Stimulated activated CD8-positive, alpha-beta memory T cell treated with anti-CD3 and anti-CD28 coated beads, Interleukin-15, amount 100 ng/mL, for 48 hours (primary cell): ENCODE measurements at regions not wholly inside any gene's neighbourhood (a gene's known extent, or its start where the extent isn't known, plus 50 kb on each side); places are given as distances from the start of the nearest gene placed in this dataset.
"Not testable (repeated sequence)": the region's sequence is repeated elsewhere in the genome, so short reads cannot be mapped to it uniquely, and the experiment has no call there.

ENCODE experiments used
- DNase-seq, 2 donors: peaks; one replicate each; pipeline ENCODE4 v3.0.0-alpha.2; 2020; ENCODE audit warnings: low read depth in 2 of 2

DNA sequence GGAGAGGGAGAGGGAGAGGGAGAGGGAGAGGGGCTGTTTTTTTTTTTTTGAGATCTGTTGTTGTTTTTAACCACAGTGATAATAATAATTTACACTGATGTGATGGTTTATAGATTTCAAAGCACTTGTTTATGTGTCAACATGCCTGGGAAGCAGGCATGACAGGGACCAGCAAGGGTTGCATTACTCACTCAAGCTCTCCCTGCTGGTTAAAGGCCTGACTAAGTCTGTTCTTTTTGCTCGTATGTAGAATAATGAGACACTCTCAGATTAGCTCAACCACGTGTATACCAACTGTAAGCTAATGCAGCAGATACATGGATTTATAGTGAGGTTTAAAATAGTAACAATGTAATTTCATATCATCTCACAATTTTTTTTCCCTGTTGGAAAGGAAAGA lies 134.6 kb upstream of the BOD1L1 start:
- DNase-seq: no peak

- DNase-seq: no peak
Measured at GRCh38 chr4:13763707-13764106, 136.2 kb upstream of the BOD1L1 start.

DNA sequence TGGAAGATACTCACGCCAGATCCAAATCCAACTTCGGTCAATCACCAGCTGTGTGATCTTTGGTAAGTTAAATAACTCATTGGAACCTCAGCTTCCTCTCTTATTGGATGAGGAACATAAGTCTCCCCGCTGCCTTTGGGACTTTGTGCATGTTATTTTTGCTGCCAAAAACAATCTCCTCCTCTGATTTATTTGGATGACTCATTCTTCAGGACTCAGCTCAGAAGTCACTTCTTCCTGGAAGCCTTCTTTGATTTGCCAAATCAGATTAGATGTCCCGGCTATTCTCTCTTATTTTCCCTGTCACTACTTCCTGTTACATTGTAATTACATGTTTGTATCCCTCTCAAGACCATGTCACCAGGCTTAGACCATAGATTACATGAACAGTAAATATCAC lies 138.0 kb upstream of the BOD1L1 start:
- DNase-seq: no peak

- DNase-seq: no peak
Measured at GRCh38 chr4:13766761-13767540, 139.4 kb upstream of the BOD1L1 start.

GRCh38 chr4:13777341-13777740 lies 149.8 kb upstream of the BOD1L1 start:
- no peak for DNase-seq

DNA sequence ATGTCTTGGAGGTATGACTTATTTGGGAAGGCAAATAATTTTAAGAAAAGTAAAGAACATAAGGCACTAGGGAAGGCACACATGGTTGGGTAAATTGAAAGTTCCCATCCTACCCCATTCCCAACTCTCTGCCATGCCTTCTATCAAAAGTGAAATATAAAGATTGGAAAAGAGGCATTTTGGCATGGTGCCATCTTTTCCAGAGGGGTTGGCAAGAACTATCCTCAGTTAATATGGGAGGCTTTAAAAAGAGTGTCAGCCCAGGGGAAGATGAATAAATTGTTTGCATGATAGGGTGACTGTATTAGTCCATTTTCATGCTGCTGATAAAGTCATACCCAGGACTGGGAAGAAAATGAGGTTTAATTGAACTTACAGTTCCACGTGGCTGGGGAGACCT lies 150.8 kb upstream of the BOD1L1 start:
- DNase-seq: no peak

GRCh38 chr4:13782231-13782630 lies 154.7 kb upstream of the BOD1L1 start:
- no peak for DNase-seq

- no peak for DNase-seq
Measured at GRCh38 chr4:13783800-13784411, 156.4 kb upstream of the BOD1L1 start.

- DNase-seq: no peak
Measured at GRCh38 chr4:13793020-13793710, 165.6 kb upstream of the BOD1L1 start.

DNA sequence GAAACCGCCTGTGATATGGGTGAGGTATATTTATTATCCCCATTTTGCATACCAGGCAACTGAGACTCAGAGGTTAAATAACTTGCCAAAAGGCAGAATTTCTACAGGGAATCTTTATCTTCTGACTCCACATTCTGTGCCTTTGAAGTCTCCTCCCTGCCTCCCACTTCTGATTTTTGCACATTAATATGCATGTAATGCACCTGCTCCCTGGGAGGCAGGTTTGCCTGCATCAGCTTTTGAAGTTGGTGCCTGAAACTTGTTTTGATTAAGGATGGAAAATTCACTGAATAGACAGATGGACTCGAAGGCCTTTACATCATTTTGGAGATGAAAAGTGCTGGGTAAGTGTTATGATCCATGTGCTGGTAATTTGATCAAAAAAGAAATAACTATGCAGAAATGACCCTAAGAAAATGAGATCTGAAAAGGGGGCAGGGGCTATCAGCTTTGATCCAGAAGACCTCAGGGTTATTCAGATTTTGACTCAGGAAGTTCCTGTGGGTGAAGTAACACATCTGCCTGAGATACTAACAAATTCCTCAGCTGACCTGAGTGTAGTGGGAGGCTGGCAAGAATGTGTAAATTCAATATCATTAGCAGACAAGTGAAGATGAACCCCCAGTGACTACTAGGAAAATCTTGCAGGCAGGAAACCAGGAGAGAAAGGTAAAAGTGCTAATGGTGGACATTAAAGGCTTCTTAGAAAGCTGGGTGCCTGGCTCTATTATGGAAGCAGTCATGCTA lies 167.5 kb upstream of the BOD1L1 start:
- no peak for DNase-seq

GRCh38 chr4:13797061-13797460 lies 169.5 kb upstream of the BOD1L1 start:
- no peak for DNase-seq

- no peak for DNase-seq
Measured at GRCh38 chr4:13815231-13815630, 187.7 kb upstream of the BOD1L1 start.

GRCh38 chr4:13816472-13816871 lies 188.9 kb upstream of the BOD1L1 start:
- no peak for DNase-seq

DNA sequence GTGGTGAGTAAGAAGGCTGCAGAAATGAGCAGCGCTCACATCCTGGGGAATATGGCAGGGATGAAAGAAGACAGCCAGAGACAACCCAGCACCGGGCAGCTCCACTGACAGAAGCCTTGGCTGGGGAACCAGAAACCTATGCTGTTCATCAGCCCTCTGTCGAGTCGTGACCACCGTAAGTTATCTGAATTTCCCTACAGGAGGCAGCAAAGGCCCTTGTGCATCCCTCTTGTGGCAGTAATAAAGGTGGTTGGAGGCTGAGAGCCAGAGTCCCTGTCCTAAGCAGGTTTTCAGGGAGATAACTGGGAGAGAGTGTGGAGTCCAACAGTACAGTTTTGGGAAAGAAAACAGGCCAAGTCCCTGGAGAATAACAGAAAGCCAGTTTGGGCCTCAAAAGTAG lies 194.0 kb upstream of the BOD1L1 start:
- DNase-seq: no peak

GRCh38 chr4:13825822-13826221 lies 198.3 kb upstream of the BOD1L1 start:
- not testable (repeated sequence) for DNase-seq

- no peak for DNase-seq
Measured at GRCh38 chr4:13829457-13829856, 201.9 kb upstream of the BOD1L1 start.

GRCh38 chr4:13830449-13830848 lies 202.9 kb upstream of the BOD1L1 start:
- DNase-seq: no peak

GRCh38 chr4:13833171-13833804 lies 205.8 kb upstream of the BOD1L1 start:
- DNase-seq: no peak

GRCh38 chr4:13836946-13837912 lies 209.7 kb upstream of the BOD1L1 start:
- DNase-seq: no peak

DNA sequence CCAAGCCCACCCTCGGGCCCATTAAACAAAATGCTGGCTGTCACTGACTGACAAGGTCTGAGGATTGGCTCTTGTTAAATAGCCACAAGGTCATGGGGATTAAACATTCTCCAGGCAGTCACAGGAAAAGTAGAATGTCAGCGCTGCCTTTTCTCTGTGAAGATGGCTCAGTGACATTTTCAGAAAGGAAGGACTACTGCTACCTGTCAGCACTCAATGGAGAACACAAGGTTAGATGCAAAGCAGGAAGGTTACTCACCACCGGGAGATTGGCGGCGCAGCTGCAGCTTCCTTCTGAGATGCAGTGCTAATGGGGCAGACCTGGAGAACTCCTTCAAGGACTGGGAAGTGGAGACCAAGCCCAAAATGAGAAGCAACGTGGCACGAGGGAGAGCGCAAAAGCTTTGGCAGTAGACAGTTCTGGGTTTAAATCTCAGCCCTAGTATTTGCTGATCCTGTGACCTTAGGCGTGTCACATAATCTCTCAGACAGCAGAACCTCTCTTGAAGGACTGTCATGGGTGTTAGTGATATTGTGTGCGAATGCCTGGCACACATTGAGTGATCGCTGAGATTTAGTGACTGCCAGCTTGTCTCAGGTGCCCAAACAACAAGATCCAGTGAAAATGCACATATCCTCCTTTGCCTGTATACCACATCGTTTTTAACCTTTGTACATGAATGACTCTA lies 213.1 kb upstream of the BOD1L1 start:
- no peak for DNase-seq
